ENCODE measurements at regions not wholly inside any gene's neighbourhood (a gene's known extent, or its start where the extent isn't known, plus 50 kb on each side); places are given as distances from the start of the nearest gene placed in this dataset.

- peaks cover 6% of the 10 kb centered on the region for H3K27me3 ChIP-seq (ENCODE audit: control insufficient read depth, low read length)
Measured at GRCh38 chr3:27632431-27633223, 89.5 kb downstream of the EOMES start.

GRCh38 chr3:27630885-27631284, 91.2 kb downstream of the EOMES start:
- Histone ChIP-seq H3K4me2 (ENCODE audit: low read length) (no peak overlapping the region), H3K79me2 (ENCODE audit: control insufficient read depth, low read length) (no peaks in the 10 kb centered on the region), H3F3A (ENCODE audit: control insufficient read depth, insufficient read depth) (no peaks in the 10 kb centered on the region), H3K27me3 (ENCODE audit: control insufficient read depth, low read length) (peaks cover 6% of the 10 kb centered on the region), H3K36me3 (ENCODE audit: control insufficient read depth, low read length) (no peaks in the 10 kb centered on the region), H3K9me2 (replicated peaks; ENCODE audit: control insufficient read depth, low read length) (no peaks in the 10 kb centered on the region), H3K9me3 (ENCODE audit: control insufficient read depth, insufficient read depth, low read length) (no peaks in the 10 kb centered on the region), H4K20me1 (ENCODE audit: control insufficient read depth, insufficient read depth, low read depth, low read length) (no peaks in the 10 kb centered on the region), H3K27ac (ENCODE audit: low read depth, low read length) (no peak overlapping the region), H3K4me1 (ENCODE audit: control insufficient read depth, low read length) (peaks cover 13% of the 10 kb centered on the region), H3K4me3 (ENCODE audit: low read length) (no peak overlapping the region)
- TF ChIP-seq EZH2phosphoT487 (IDR thresholded peaks at IDR 0.05; ENCODE audit: borderline replicate concordance, low read length) (no peak), CTCF (IDR thresholded peaks at IDR 0.05; ENCODE audit: low read depth, low read length, poor library complexity, severe bottlenecking) (no peak)

More at GRCh38 chr3:27632431-27633223, 89.5 kb downstream of the EOMES start:
- Histone ChIP-seq H3K4me2 (ENCODE audit: low read length) (peak overlapping the region; percentile 79), H3K36me3 (ENCODE audit: control insufficient read depth, low read length) (no peaks in the 10 kb centered on the region), H3F3A (ENCODE audit: control insufficient read depth, insufficient read depth) (no peaks in the 10 kb centered on the region), H4K20me1 (ENCODE audit: control insufficient read depth, insufficient read depth, low read depth, low read length) (no peaks in the 10 kb centered on the region), H3K27ac (ENCODE audit: low read depth, low read length) (no peak overlapping the region), H3K9me2 (replicated peaks; ENCODE audit: control insufficient read depth, low read length) (no peaks in the 10 kb centered on the region), H3K4me1 (ENCODE audit: control insufficient read depth, low read length) (peaks cover 13% of the 10 kb centered on the region), H3K79me2 (ENCODE audit: control insufficient read depth, low read length) (no peaks in the 10 kb centered on the region), H3K4me3 (ENCODE audit: low read length) (peak overlapping the region; percentile 72), H3K9me3 (ENCODE audit: control insufficient read depth, insufficient read depth, low read length) (no peaks in the 10 kb centered on the region)
- TF ChIP-seq EZH2phosphoT487 (IDR thresholded peaks at IDR 0.05; ENCODE audit: borderline replicate concordance, low read length) (no peak), CTCF (IDR thresholded peaks at IDR 0.05; ENCODE audit: low read depth, low read length, poor library complexity, severe bottlenecking) (no peak)

- Histone ChIP-seq H3F3A (ENCODE audit: control insufficient read depth, insufficient read depth) (no peaks in the 10 kb centered on the region), H3K36me3 (ENCODE audit: control insufficient read depth, low read length) (no peaks in the 10 kb centered on the region), H3K4me3 (ENCODE audit: low read length) (no peak overlapping the region), H3K9me2 (replicated peaks; ENCODE audit: control insufficient read depth, low read length) (no peaks in the 10 kb centered on the region), H3K9me3 (ENCODE audit: control insufficient read depth, insufficient read depth, low read length) (no peaks in the 10 kb centered on the region), H3K4me2 (ENCODE audit: low read length) (no peak overlapping the region), H3K79me2 (ENCODE audit: control insufficient read depth, low read length) (no peaks in the 10 kb centered on the region), H3K27ac (ENCODE audit: low read depth, low read length) (no peak overlapping the region), H3K27me3 (ENCODE audit: control insufficient read depth, low read length) (peaks cover 6% of the 10 kb centered on the region), H4K20me1 (ENCODE audit: control insufficient read depth, insufficient read depth, low read depth, low read length) (no peaks in the 10 kb centered on the region), H3K4me1 (ENCODE audit: control insufficient read depth, low read length) (peaks cover 13% of the 10 kb centered on the region)
- TF ChIP-seq EZH2phosphoT487 (IDR thresholded peaks at IDR 0.05; ENCODE audit: borderline replicate concordance, low read length) (no peak), CTCF (IDR thresholded peaks at IDR 0.05; ENCODE audit: low read depth, low read length, poor library complexity, severe bottlenecking) (no peak)
Measured at GRCh38 chr3:27629366-27629765, 92.8 kb downstream of the EOMES start.
